Inflammatory macrophage (primary cell): ENCODE measurements at regions not wholly inside any gene's neighbourhood (a gene's known extent, or its start where the extent isn't known, plus 50 kb on each side); places are given as distances from the start of the nearest gene placed in this dataset.
"Not testable (repeated sequence)": the region's sequence is repeated elsewhere in the genome, so short reads cannot be mapped to it uniquely, and the experiment has no call there.

Source experiments
- DNase-seq, 2 donors: peaks; one replicate each; pipeline ENCODE4 v3.0.0-alpha.2; 2020 to 2022

- DNase-seq, result no peak
Observed at GRCh38 chr4:34279011-34279410, 1965.3 kb downstream of the ARAP2 start.

- no peak for DNase-seq
Observed at GRCh38 chr4:34280131-34280530, 1964.2 kb downstream of the ARAP2 start.

GRCh38 chr4:34281826-34282225 lies 1962.5 kb downstream of the ARAP2 start:
- DNase-seq, result no peak

GRCh38 chr4:34289489-34289888 lies 1954.8 kb downstream of the ARAP2 start:
- no peak for DNase-seq

DNA sequence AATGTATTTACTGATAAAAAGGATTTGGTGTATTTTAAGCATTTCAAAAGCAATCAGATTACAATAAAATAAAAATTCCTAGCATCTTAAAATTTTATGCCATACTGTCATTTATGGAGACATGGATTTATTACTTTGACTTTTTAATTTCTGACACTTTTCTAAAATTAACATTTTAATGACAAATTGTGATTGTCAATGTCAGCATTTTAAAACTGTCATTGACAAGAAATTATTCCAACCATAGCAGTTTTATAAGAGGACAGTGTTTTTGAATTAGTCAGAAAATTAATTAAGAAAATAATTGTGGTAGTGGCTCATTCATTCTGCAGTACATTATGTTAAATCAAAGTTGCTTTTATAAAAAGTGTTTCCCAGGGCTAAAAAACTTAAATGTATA lies 1954.4 kb downstream of the ARAP2 start:
- DNase-seq, result no peak

- no peak for DNase-seq
Observed at GRCh38 chr4:34293459-34293858, 1950.9 kb downstream of the ARAP2 start.

DNA sequence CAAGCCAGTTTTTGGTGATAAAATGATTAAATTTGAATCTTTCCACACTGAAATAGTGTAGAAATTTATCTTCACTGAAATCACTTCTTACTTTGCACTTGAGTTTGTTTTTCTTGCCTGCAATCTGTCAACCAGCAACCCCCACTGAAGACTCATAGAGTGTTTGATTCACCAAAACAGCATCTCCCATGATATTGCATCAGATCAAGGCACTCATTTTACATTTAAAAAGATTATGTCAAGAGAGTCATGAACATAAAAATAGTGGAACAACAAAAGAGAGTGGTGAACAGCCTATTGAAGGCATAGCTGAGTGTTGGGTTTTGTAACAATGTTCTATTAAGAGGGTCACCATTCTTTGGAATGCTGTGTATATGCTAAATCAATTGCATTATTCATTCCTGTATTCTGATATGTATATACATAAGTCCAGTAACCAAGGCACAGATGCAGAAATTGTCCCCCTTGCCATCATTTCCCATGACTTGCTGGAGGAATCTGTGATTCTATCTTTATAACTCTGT lies 1934.9 kb downstream of the ARAP2 start:
- no peak for DNase-seq

DNA sequence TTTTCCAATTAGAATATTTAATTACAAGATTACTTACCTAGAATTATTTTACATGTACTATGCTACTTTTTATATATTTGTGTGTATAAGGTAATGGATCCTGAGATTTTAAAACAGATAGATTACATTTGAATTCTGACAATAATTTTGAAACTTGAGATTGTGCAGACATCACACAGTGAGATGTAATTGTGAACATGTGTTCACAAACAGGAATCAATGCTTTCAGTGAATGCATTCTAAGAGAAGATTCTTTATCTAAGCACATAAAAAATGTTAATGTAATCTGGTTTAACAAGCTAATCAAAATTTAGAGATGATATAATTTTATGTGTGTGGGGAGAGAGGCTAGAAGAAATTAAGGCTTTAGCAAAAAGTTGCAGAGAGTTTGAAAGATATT lies 1925.5 kb downstream of the ARAP2 start:
- DNase-seq, result no peak

DNA sequence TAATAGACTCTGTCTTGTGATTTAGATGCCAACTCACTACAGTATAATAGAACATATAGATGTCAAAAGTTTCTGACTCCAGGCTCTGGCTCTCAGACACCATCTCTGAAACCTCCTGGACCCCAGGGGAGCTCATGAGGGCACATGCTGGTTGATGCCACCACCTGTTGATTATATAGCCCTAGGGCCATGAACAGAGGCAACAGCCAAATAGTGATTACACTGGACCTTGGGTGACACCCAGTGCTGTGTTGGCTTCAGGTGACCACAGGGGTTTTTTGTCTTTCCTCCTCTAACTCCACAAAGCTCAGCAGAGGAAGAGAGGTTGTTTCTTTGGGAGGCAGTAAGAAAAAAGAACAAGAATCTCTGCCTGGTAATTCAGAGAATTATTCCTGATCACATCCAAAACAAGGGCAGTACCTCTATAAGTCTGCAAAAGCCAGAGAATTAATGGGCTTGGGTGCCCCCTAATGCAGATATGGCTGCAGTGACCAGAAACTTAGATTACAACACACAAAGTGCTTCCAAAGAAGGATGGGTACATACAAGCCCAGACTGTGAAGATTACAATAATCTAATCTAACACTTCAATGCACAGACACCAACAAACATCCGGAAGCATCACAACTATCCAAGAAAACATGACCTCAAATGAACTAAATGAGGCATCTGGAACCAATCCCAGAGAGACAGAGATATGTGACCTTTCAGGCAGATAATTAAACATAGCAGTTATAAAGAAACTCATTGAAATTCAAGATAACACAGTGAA lies 1920.6 kb downstream of the ARAP2 start:
- no peak for DNase-seq

- no peak for DNase-seq
Observed at GRCh38 chr4:34328939-34329338, 1915.4 kb downstream of the ARAP2 start.

DNA sequence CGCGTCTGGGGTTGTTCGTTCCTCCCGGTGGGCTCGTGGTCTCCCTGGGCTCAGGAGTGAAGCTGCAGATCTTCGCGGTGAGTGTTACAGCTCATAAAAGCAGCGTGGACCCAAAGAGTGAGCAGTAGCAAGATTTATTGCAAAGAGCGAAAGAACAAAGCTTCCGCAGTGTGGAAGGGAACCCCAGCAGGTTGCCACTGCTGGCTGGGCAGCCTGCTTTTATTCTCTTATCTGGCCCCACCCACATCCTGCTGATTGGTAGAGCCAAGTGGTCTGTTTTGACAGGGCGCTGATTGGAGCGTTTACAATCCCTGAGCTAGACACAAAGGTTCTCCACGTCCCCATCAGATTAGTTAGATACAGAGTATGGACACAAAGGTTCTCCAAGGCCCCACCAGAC lies 1909.2 kb downstream of the ARAP2 start:
- not testable (repeated sequence) for DNase-seq

DNA sequence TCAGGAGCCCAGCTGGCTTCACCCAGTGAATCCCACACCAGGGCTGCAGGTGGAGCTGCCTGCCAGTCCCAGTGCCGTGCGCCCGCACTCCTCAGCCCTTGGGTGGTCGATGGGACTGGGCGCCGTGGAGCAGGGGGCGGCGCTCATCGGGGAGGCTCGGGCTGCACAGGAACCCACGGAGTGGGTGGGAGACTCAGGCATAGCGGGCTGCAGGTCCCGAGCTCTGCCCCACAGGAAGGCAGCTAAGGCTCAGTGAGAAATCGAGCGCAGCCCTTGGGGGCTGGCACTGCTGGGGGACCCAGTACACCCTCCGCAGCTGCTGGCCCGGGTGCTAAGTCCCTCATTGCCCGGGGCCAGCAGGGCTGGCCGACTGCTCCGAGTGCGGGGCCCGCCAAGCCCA lies 1908.8 kb downstream of the ARAP2 start:
- not testable (repeated sequence) for DNase-seq

DNA sequence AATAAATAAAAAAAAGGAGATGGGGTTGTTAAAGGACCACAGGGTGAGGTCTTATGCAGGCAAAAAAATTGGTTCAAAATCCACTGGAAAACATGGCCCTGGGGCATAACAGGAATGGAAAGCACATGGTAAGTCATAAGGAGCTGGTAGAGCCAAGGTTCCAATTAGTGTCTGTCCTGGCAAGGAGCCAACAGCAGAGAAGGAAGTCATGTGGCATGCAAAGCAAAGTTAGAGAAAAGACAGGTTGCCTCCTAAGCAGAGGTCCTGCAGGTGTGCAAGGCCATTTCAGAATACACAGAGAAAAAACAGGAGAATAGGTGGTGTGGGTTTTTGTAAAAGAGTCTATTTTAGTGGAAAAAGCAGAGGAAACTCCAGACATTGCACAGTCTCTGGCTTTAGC lies 1881.7 kb downstream of the ARAP2 start:
- DNase-seq, result no peak

- DNase-seq, result no peak
Observed at GRCh38 chr4:34363842-34364241, 1880.5 kb downstream of the ARAP2 start.

DNA sequence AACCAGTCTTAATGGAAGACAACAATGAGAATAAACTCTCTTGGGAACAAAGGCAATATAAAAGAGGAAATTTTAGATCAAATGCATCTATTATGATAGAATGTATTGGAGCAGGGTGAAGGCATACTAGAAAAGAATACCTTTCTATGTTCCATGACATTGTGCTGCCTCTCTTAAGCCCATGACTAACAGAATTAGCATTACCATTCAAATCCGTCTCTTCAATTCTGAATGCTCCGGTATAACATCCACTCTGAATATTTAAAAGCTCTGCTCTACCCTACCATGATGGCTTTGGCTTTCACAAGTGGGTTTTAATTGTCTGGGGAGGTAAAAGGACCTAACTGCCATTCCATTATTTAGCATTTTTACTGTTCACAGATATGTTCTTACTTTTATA lies 1878.4 kb downstream of the ARAP2 start:
- no peak for DNase-seq

DNA sequence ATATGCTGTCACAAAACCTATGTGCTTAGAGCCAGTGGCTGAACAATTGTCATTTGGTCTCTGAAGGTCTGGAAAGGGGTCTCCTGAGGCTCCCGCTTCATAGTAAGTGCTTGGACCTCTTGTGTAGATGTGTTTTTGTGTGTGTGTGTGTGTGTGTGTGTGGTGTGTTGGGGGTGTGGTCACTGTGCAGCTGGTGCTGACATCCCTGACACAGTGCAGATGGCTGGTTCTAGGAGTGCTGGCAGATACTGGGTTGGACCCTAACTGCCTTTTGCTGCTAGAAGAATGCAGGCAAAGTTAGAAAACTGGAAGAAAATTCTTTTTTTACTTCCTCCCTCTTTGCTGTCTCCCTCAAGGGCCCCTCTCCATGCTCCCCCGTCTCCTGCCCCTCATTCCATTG lies 1872.6 kb downstream of the ARAP2 start:
- no peak for DNase-seq

DNA sequence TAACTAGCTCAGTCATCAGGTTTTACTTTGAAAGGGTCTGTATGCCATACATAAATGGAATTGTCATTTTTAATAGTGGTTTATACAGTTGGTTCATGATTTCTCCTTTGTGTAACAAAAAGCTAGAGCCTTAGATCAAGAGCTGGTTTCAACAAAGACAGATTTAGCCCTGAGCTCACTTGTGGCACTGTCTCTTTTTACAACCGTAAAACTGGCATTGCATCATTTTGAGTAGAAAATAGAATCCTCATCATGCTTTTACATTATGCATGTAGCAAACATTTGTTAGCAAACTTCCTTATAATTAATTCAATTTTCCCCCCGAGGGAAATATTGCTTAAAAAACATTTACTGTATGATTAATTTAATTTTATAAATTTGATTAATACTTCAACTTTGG lies 1871.5 kb downstream of the ARAP2 start:
- no peak for DNase-seq

- DNase-seq, result no peak
Observed at GRCh38 chr4:34373456-34373855, 1870.9 kb downstream of the ARAP2 start.

- DNase-seq, result no peak
Observed at GRCh38 chr4:34412233-34412632, 1832.1 kb downstream of the ARAP2 start.

DNA sequence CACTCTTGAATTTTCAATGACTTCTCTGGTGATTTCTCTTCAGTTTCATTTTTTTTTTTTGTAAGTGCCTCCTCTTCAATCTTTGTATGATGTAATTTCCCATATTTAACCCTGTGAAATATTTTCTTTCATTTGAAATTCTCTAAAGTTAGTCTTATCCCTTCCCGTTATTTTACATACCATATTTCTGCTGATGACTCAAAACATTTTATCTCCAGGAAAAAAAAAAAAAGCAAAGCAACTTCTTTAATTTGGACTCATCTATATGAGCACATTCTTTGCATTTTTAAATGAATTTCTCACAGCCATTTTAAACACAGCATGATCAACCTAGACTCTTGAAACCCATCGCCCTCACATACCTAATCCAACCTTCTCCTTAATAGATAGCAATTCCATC lies 1831.4 kb downstream of the ARAP2 start:
- DNase-seq, result no peak

- DNase-seq, result no peak
Observed at GRCh38 chr4:34417160-34417559, 1827.2 kb downstream of the ARAP2 start.

- DNase-seq, result no peak
Observed at GRCh38 chr4:34419871-34420270, 1824.4 kb downstream of the ARAP2 start.

GRCh38 chr4:34422472-34423175 lies 1821.7 kb downstream of the ARAP2 start:
- no peak for DNase-seq

DNA sequence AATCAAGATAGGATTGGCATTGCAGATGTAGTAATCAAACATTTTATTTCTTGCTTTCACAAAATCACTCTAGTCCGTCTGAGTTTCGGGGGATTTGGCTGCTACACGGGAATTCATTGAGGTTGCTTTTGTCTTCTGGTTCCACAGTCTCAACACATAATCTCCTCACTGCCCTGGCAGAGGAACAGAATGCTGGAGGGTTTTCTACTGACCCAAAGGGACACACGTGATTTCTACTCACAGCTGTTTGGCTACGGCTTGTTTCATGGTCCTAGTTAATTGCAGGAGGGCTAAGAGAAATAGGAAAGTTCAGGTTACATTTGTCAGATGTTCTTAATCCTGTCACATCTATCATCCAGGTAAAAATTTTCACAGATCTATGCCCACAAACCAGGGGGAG lies 1811.6 kb downstream of the ARAP2 start:
- DNase-seq, result no peak
